ENCODE measurements at regions not wholly inside any gene's neighbourhood (a gene's known extent, or its start where the extent isn't known, plus 50 kb on each side); places are given as distances from the start of the nearest gene placed in this dataset.

DNA sequence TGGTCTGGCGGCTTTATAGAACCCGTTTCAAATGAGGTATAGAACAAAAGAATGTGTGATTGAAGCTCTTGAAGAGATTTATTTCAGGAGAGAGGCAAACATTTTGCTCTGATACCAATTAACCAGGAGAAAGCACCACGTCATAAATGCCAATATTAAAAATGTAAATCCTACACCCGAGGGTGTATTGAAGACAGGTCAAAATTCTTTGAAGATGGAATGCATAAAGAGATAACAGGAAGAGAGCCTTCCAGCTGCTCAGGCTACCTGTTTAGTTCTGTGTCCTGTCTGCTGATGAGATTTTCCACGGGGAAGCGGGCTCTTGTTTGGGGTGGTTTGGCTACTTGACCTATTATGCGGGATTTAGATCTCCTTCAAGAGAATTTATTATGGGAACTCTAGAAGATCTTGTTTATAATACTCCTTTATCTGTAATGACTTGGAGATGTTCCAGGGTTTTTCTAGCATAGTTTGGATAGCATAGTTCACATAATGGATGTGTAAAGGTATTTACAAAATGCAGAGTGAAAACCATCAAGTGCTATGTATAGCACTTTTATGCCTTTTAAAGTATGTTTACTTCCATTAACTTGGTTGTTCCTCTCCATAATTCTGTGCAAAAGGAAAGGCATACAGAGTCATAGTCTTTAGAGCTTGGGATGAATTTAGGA, 204.5 kb upstream of the SPRED2 start:
- H3K9ac ChIP-seq (ENCODE audit: insufficient read depth, low read length, poor library complexity, severe bottlenecking), result no peak overlapping the region
- no peaks in the 10 kb centered on the region for H3K79me2 ChIP-seq (ENCODE audit: insufficient read depth, low read length)
- intact Hi-C loops (cut with micrococcal nuclease), result no loop called here
- DNase-seq, result no peak
- no CpG with 5 or more reads among the region's 7 CpGs for WGBS (ENCODE audit: insufficient coverage)
- peaks cover 0 to 2% (median 0%) of the 10 kb centered on the region in 7 donors for H3K9me3 Mint-ChIP-seq
- no peak overlapping the region for H3K27ac Mint-ChIP-seq
- H4K20me1 ChIP-seq (ENCODE audit: insufficient read depth, low read length), result no peaks in the 10 kb centered on the region
- H3K27ac ChIP-seq (ENCODE audit: low read depth in 1 of 2, low read length in 2 of 2), result no peak overlapping the region
- no peak overlapping the region for H2AFZ ChIP-seq (ENCODE audit: insufficient read depth, low read depth, low read length, poor library complexity, severe bottlenecking)
- H3K4me3 ChIP-seq (replicated peaks in 1 of 3; ENCODE audit: low read depth in 2 of 3, low read length in 3 of 3), result no peak overlapping the region
- no peaks in the 10 kb centered on the region for H3K36me3 Mint-ChIP-seq
- H3K4me3 Mint-ChIP-seq, result no peak overlapping the region
- peaks cover 7 to 31% (median 19%) of the 10 kb centered on the region in 3 donors for H3K27me3 Mint-ChIP-seq (ENCODE audit: low read depth in 3 of 3)
- H3K27me3 ChIP-seq (ENCODE audit: control insufficient read depth in 2 of 2, insufficient read depth in 2 of 2, low read length in 2 of 2), result peaks cover 2 to 13% of the 10 kb centered on the region in 2 donors
- no peak overlapping the region for H3K4me2 ChIP-seq (replicated peaks; ENCODE audit: extremely low read depth, low read length, poor library complexity, severe bottlenecking)
- peaks cover 4% of the 10 kb centered on the region for H3K4me1 Mint-ChIP-seq
- TF ChIP-seq, protein P1, sequence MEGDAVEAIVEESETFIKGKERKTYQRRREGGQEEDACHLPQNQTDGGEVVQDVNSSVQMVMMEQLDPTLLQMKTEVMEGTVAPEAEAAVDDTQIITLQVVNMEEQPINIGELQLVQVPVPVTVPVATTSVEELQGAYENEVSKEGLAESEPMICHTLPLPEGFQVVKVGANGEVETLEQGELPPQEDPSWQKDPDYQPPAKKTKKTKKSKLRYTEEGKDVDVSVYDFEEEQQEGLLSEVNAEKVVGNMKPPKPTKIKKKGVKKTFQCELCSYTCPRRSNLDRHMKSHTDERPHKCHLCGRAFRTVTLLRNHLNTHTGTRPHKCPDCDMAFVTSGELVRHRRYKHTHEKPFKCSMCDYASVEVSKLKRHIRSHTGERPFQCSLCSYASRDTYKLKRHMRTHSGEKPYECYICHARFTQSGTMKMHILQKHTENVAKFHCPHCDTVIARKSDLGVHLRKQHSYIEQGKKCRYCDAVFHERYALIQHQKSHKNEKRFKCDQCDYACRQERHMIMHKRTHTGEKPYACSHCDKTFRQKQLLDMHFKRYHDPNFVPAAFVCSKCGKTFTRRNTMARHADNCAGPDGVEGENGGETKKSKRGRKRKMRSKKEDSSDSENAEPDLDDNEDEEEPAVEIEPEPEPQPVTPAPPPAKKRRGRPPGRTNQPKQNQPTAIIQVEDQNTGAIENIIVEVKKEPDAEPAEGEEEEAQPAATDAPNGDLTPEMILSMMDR (IDR thresholded peaks at IDR 0.05), result no peak
- no peaks in the 10 kb centered on the region for H3K36me3 ChIP-seq (replicated peaks in 1 of 2; ENCODE audit: control insufficient read depth in 1 of 2, insufficient read depth in 2 of 2, low read length in 2 of 2)
- H3K9me3 ChIP-seq (replicated peaks in 1 of 2; ENCODE audit: control insufficient read depth in 1 of 2, insufficient read depth in 1 of 2, low read length in 2 of 2), result no peaks in the 10 kb centered on the region
- H3K4me1 ChIP-seq (ENCODE audit: control insufficient read depth in 1 of 2, insufficient read depth in 2 of 2, low read length in 2 of 2), result no peaks in the 10 kb centered on the region

DNA sequence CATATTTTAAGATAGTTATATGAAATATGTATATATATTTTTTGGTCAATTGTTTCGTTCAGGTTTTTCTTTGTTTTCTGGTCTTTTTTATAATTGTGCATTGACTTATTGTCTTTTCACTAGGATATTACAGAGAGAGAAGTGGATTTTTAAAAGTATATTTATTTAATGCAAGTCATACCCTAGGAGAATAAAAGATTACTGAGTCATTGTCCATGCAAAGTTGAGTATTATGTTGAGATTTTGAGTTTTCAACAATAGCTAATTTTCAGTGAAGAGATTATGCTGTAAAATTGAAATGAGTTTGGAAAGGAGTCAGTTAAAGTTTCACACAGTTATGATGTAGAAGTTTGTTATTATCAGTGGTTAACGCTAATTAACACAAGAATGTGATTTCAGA, 203.6 kb upstream of the SPRED2 start:
- H3K4me3 Mint-ChIP-seq, result no peak overlapping the region
- H3K9me3 ChIP-seq (replicated peaks in 1 of 2; ENCODE audit: control insufficient read depth in 1 of 2, insufficient read depth in 1 of 2, low read length in 2 of 2), result no peaks in the 10 kb centered on the region
- H4K20me1 ChIP-seq (ENCODE audit: insufficient read depth, low read length), result no peaks in the 10 kb centered on the region
- H3K9ac ChIP-seq (ENCODE audit: insufficient read depth, low read length, poor library complexity, severe bottlenecking), result no peak overlapping the region
- DNase-seq, result no peak
- peaks cover 0 to under 1% of the 10 kb centered on the region in 2 donors for H3K4me1 ChIP-seq (ENCODE audit: control insufficient read depth in 1 of 2, insufficient read depth in 2 of 2, low read length in 2 of 2)
- H3K9me3 Mint-ChIP-seq, result peaks cover 0 to 2% (median 0%) of the 10 kb centered on the region in 7 donors
- peaks cover 2 to 13% of the 10 kb centered on the region in 2 donors for H3K27me3 ChIP-seq (ENCODE audit: control insufficient read depth in 2 of 2, insufficient read depth in 2 of 2, low read length in 2 of 2)
- TF ChIP-seq, protein P1 (IDR thresholded peaks at IDR 0.05), result no peak
- 100% methylated on average over 1 of the region's 2 CpGs for WGBS (ENCODE audit: insufficient coverage)
- no peak overlapping the region for H3K27ac Mint-ChIP-seq
- H3K36me3 Mint-ChIP-seq, result no peaks in the 10 kb centered on the region
- H3K4me3 ChIP-seq (replicated peaks in 1 of 3; ENCODE audit: low read depth in 2 of 3, low read length in 3 of 3), result no peak overlapping the region
- peaks cover 7 to 34% (median 19%) of the 10 kb centered on the region in 3 donors for H3K27me3 Mint-ChIP-seq (ENCODE audit: low read depth in 3 of 3)
- no peak overlapping the region for H2AFZ ChIP-seq (ENCODE audit: insufficient read depth, low read depth, low read length, poor library complexity, severe bottlenecking)
- no peak overlapping the region for H3K4me2 ChIP-seq (replicated peaks; ENCODE audit: extremely low read depth, low read length, poor library complexity, severe bottlenecking)
- no peaks in the 10 kb centered on the region for H3K79me2 ChIP-seq (ENCODE audit: insufficient read depth, low read length)
- H3K27ac ChIP-seq (ENCODE audit: low read depth in 1 of 2, low read length in 2 of 2), result no peak overlapping the region
- peaks cover 4% of the 10 kb centered on the region for H3K4me1 Mint-ChIP-seq
- H3K36me3 ChIP-seq (replicated peaks in 1 of 2; ENCODE audit: control insufficient read depth in 1 of 2, insufficient read depth in 2 of 2, low read length in 2 of 2), result no peaks in the 10 kb centered on the region
- intact Hi-C loops (cut with micrococcal nuclease), result no loop called here

Measured in CD14-positive monocyte (primary cell).